ENCODE measurements at regions not wholly inside any gene's neighbourhood (a gene's known extent, or its start where the extent isn't known, plus 50 kb on each side); places are given as distances from the start of the nearest gene placed in this dataset.
"Not testable (repeated sequence)": the region's sequence is repeated elsewhere in the genome, so short reads cannot be mapped to it uniquely, and the experiment has no call there.

DNA sequence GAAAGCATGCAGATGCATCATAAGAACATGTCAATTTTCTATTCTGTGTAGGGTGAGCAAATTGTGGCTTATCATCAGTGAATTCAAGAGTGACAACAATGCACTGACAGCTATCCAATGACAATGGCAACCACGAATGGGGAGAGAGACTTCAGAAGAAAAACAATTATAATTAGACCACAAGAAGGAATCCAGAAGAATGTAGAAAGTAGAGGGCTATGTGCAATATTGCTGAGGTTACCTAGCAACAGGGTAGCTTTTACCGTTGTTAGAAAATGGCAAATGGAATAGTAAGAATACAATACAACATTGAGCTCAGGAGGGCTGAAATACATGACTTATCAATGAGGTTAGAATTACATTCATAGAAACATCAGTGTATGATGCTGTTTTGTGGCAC lies 71.1 kb upstream of the SESTD1 start:
- WGBS (ENCODE audit: low lambda C conversion rate, missing lambda C conversion rate), result 72% methylated on average over 2 of the region's 2 CpGs
- no peak overlapping the region for H3K4me3 ChIP-seq
- TF ChIP-seq EZH2 (IDR thresholded peaks at IDR 0.05; ENCODE audit: borderline replicate concordance), result no peak
- no peak for TF ChIP-seq EZH2phosphoT487 (IDR thresholded peaks at IDR 0.05; ENCODE audit: low read depth, severe bottlenecking, unreplicated experiment)
- TF ChIP-seq, protein P1, sequence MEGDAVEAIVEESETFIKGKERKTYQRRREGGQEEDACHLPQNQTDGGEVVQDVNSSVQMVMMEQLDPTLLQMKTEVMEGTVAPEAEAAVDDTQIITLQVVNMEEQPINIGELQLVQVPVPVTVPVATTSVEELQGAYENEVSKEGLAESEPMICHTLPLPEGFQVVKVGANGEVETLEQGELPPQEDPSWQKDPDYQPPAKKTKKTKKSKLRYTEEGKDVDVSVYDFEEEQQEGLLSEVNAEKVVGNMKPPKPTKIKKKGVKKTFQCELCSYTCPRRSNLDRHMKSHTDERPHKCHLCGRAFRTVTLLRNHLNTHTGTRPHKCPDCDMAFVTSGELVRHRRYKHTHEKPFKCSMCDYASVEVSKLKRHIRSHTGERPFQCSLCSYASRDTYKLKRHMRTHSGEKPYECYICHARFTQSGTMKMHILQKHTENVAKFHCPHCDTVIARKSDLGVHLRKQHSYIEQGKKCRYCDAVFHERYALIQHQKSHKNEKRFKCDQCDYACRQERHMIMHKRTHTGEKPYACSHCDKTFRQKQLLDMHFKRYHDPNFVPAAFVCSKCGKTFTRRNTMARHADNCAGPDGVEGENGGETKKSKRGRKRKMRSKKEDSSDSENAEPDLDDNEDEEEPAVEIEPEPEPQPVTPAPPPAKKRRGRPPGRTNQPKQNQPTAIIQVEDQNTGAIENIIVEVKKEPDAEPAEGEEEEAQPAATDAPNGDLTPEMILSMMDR (IDR thresholded peaks at IDR 0.05; ENCODE audit: poor library complexity), result no peak

DNA sequence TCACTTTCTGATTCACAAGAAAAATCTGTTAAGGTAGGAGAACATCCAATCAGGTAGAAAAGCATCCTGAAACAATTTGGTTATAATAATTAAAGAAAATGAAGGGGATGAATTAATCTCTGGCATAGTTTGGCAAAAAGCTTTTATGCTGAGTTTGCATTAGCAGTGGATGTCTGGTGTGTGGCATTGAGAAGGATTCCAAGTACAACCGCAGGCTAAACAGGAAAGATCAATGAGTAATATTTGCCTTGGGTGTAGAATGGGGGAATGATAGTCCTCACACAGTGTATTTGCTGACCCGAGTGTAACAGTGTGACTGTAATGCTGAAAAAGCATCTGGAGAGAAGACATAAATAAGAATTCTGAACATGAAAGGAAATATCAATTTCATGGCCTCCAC lies 68.3 kb upstream of the SESTD1 start:
- 46% methylated on average over 2 of the region's 2 CpGs for WGBS (ENCODE audit: low lambda C conversion rate, missing lambda C conversion rate)
- H3K36me3 ChIP-seq (replicated peaks; ENCODE audit: insufficient read depth, low read depth), result no peaks in the 10 kb centered on the region
- no peaks in the 10 kb centered on the region for H3K9me3 ChIP-seq (ENCODE audit: low read depth)
- no peaks in the 10 kb centered on the region for H3K79me2 ChIP-seq
- H3K4me2 ChIP-seq, result no peak overlapping the region
- peaks cover 3% of the 10 kb centered on the region for H3K4me1 ChIP-seq (ENCODE audit: insufficient read depth)
- H3K27me3 ChIP-seq, result no peaks in the 10 kb centered on the region
- no peak overlapping the region for H3K27ac ChIP-seq
- TF ChIP-seq EZH2 (IDR thresholded peaks at IDR 0.05; ENCODE audit: borderline replicate concordance), result no peak
- TF ChIP-seq, protein P1 (IDR thresholded peaks at IDR 0.05; ENCODE audit: poor library complexity), result no peak
- TF ChIP-seq EZH2phosphoT487 (IDR thresholded peaks at IDR 0.05; ENCODE audit: low read depth, severe bottlenecking, unreplicated experiment), result no peak
- no peaks in the 10 kb centered on the region for H4K20me1 ChIP-seq (ENCODE audit: insufficient read depth, poor library complexity, severe bottlenecking)
- H3K9me2 ChIP-seq (replicated peaks; ENCODE audit: insufficient read depth), result no peaks in the 10 kb centered on the region
- no peak overlapping the region for H3K4me3 ChIP-seq
- no peak overlapping the region for H2AFZ ChIP-seq
- DNase-seq (ENCODE audit: low spot score), result no peak

More for the DNA sequence above, 71.1 kb upstream of the SESTD1 start:
- no peaks in the 10 kb centered on the region for H3K36me3 ChIP-seq (replicated peaks; ENCODE audit: insufficient read depth, low read depth)
- H3K4me2 ChIP-seq, result no peak overlapping the region
- no peak overlapping the region for H3K27ac ChIP-seq
- no peak for DNase-seq (ENCODE audit: low spot score)
- no peak overlapping the region for H2AFZ ChIP-seq
- no peaks in the 10 kb centered on the region for H3K9me3 ChIP-seq (ENCODE audit: low read depth)
- no peaks in the 10 kb centered on the region for H3K79me2 ChIP-seq
- H3K27me3 ChIP-seq, result no peaks in the 10 kb centered on the region
- H4K20me1 ChIP-seq (ENCODE audit: insufficient read depth, poor library complexity, severe bottlenecking), result no peaks in the 10 kb centered on the region
- H3K9me2 ChIP-seq (replicated peaks; ENCODE audit: insufficient read depth), result no peaks in the 10 kb centered on the region
- H3K4me1 ChIP-seq (ENCODE audit: insufficient read depth), result peaks cover 3% of the 10 kb centered on the region

DNA sequence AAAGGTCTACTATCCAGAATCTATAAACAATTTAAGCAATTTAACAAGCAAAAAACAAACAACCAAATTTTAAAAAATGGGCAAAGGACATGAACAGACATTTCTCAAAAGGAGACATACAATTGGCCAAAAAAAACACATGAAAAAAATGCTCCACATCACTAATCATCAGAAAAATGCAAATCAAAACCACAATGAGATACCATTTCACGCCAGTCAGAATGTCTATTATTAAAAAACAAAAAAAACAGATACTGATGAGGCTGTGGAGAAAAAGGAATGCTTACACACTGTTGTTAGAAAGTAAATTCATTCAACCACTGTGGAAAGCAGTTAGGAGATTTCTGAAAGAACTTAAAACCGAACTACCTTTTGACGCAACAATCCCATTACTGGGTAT lies 66.4 kb upstream of the SESTD1 start:
- TF ChIP-seq, protein P1 (IDR thresholded peaks at IDR 0.05; ENCODE audit: poor library complexity), result no peak
- TF ChIP-seq EZH2phosphoT487 (IDR thresholded peaks at IDR 0.05; ENCODE audit: low read depth, severe bottlenecking, unreplicated experiment), result no peak
- no peak for TF ChIP-seq EZH2 (IDR thresholded peaks at IDR 0.05; ENCODE audit: borderline replicate concordance)
- Histone ChIP-seq H3K9me2 (replicated peaks; ENCODE audit: insufficient read depth) (no peaks in the 10 kb centered on the region), H3K9me3 (ENCODE audit: low read depth) (no peaks in the 10 kb centered on the region), H4K20me1 (ENCODE audit: insufficient read depth, poor library complexity, severe bottlenecking) (no peaks in the 10 kb centered on the region), H3K27me3 (no peaks in the 10 kb centered on the region), H3K79me2 (no peaks in the 10 kb centered on the region), H3K4me2 (no peak overlapping the region), H3K4me3 (no peak overlapping the region), H3K36me3 (replicated peaks; ENCODE audit: insufficient read depth, low read depth) (no peaks in the 10 kb centered on the region), H3K4me1 (ENCODE audit: insufficient read depth) (no peaks in the 10 kb centered on the region), H2AFZ (no peak overlapping the region), H3K27ac (no peak overlapping the region)
- WGBS (ENCODE audit: low lambda C conversion rate, missing lambda C conversion rate), result 97% methylated on average over 3 of the region's 3 CpGs
- no peak for DNase-seq (ENCODE audit: low spot score)

DNA sequence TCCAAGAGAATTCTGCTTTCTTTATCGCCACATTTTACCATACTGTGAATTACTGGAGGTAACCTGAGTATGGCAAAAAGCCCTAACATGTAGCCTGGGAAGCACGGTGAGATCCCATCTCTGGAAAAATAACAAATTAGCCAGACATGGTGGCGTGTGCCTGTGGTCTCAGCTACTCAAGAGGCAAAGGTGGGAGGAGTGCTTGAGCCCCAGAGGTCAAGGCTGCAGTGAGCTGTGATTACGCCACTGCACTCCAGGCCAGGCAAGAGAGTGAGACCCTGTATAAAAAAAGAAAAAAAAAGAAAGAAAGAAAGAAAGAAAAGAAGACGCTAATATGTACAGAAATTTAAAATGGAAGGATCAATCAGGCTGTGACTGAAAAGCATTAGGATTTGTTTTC lies 57.7 kb upstream of the SESTD1 start:
- DNase-seq (ENCODE audit: low spot score), result no peak
- WGBS (ENCODE audit: low lambda C conversion rate, missing lambda C conversion rate), result 81% methylated on average over 5 of the region's 5 CpGs
- no peak overlapping the region for H3K4me2 ChIP-seq

DNA sequence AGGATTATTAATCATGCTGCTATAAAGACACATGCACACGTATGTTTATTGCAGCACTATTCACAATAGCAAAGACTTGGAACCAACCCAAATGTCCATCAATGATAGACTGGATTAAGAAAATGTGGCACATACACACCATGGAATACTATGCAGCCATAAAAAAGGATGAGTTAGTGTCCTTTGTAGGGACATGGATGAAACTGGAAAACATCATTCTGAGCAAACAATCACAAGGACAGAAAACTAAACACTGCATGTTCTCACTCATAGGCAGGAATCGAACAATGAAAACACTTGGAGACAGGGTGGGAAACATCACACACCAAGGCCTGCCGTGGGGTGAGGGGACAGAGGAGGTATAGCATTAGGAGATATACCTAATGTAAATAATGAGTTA lies 56.4 kb upstream of the SESTD1 start:
- H3K4me3 ChIP-seq; H2AFZ ChIP-seq; H3K9me3 ChIP-seq (ENCODE audit: low read depth); H3K4me2 ChIP-seq; H3K36me3 ChIP-seq (replicated peaks; ENCODE audit: insufficient read depth, low read depth); H3K9me2 ChIP-seq (replicated peaks; ENCODE audit: insufficient read depth); H4K20me1 ChIP-seq (ENCODE audit: insufficient read depth, poor library complexity, severe bottlenecking); H3K27ac ChIP-seq; H3K4me1 ChIP-seq (ENCODE audit: insufficient read depth); H3K79me2 ChIP-seq; DNase-seq (ENCODE audit: low spot score); H3K27me3 ChIP-seq: not testable (repeated sequence)
- 92% methylated on average over 3 of the region's 3 CpGs for WGBS (ENCODE audit: low lambda C conversion rate, missing lambda C conversion rate)

More for the DNA sequence above, 57.7 kb upstream of the SESTD1 start:
- Histone ChIP-seq H3K79me2 (no peaks in the 10 kb centered on the region), H3K9me2 (replicated peaks; ENCODE audit: insufficient read depth) (no peaks in the 10 kb centered on the region), H3K27me3 (no peaks in the 10 kb centered on the region), H2AFZ (no peak overlapping the region), H3K9me3 (ENCODE audit: low read depth) (no peaks in the 10 kb centered on the region), H3K36me3 (replicated peaks; ENCODE audit: insufficient read depth, low read depth) (no peaks in the 10 kb centered on the region), H3K27ac (no peak overlapping the region), H3K4me3 (no peak overlapping the region), H4K20me1 (ENCODE audit: insufficient read depth, poor library complexity, severe bottlenecking) (no peaks in the 10 kb centered on the region), H3K4me1 (ENCODE audit: insufficient read depth) (no peaks in the 10 kb centered on the region)
- TF ChIP-seq EZH2phosphoT487 (IDR thresholded peaks at IDR 0.05; ENCODE audit: low read depth, severe bottlenecking, unreplicated experiment), result no peak
- TF ChIP-seq, protein P1 (IDR thresholded peaks at IDR 0.05; ENCODE audit: poor library complexity), result no peak
- TF ChIP-seq EZH2 (IDR thresholded peaks at IDR 0.05; ENCODE audit: borderline replicate concordance), result no peak
